ENCODE measurements at regions not wholly inside any gene's neighbourhood (a gene's known extent, or its start where the extent isn't known, plus 50 kb on each side); places are given as distances from the start of the nearest gene placed in this dataset.

DNA sequence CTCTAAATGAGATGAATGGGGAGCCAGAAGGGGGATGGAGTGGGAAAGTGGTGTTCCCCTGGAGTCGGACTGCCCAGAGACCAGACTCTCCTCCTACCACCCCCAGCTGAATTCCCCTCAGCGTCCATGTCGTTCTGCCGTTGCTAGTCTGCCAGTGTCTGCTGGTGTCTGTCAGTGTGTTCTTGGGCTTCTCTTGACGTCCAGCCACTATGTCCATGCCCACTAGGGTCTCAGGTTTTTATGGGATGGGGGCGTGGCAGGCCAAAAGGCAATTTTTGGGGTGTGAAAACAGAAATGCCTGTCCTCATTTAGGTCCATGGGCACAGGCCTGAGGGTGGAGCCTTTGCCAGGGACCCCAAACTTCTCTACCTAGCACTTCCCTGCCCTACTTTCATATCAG, 589.6 kb downstream of the IGSF11 start:
- TF ChIP-seq CTCF (IDR thresholded peaks at IDR 0.05; ENCODE audit: low read depth, low read length) (no peak), EZH2phosphoT487 (IDR thresholded peaks at IDR 0.05; ENCODE audit: low read depth) (no peak)
- Histone ChIP-seq H4K20me1 (ENCODE audit: insufficient read depth, low read length) (no peaks in the 10 kb centered on the region), H3K79me2 (ENCODE audit: low read length) (no peaks in the 10 kb centered on the region), H3K4me3 (ENCODE audit: low read length) (no peak overlapping the region), H3K27me3 (ENCODE audit: low read depth, low read length) (no peaks in the 10 kb centered on the region), H3K4me2 (ENCODE audit: low read length) (no peak overlapping the region), H3K36me3 (replicated peaks; ENCODE audit: low read depth, low read length) (no peaks in the 10 kb centered on the region), H3K27ac (ENCODE audit: low read length) (no peak overlapping the region), H3K9ac (ENCODE audit: low read length) (no peak overlapping the region), H3K9me3 (ENCODE audit: insufficient read depth, low read length) (no peaks in the 10 kb centered on the region), H2AFZ (ENCODE audit: low read depth, low read length) (no peak overlapping the region), H3K4me1 (ENCODE audit: low read length) (no peaks in the 10 kb centered on the region)

DNA sequence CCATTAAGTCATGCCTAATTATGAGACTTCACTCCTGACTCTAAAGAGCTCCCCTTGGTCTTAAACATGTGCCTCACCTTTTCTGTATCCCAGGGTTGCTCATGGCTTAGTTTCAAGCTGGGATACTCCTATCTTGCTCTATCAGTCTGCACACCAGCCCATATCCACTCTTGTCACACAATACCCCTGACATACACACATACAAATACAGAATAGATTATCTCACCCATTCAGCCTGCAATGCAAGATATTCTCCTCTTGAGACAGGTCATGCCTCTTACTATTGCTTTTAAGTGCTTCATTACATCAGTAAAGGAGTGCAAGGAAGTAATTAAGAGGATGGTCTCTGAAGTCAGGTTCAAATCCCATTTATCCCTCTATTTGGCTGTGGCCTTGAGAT, 587.3 kb downstream of the IGSF11 start:
- Histone ChIP-seq H3K79me2 (ENCODE audit: low read length) (no peaks in the 10 kb centered on the region), H2AFZ (ENCODE audit: low read depth, low read length) (no peak overlapping the region), H3K9ac (ENCODE audit: low read length) (no peak overlapping the region), H3K4me2 (ENCODE audit: low read length) (no peak overlapping the region), H3K9me3 (ENCODE audit: insufficient read depth, low read length) (no peaks in the 10 kb centered on the region), H3K4me3 (ENCODE audit: low read length) (no peak overlapping the region), H3K27me3 (ENCODE audit: low read depth, low read length) (no peaks in the 10 kb centered on the region), H3K4me1 (ENCODE audit: low read length) (no peaks in the 10 kb centered on the region), H3K36me3 (replicated peaks; ENCODE audit: low read depth, low read length) (no peaks in the 10 kb centered on the region), H4K20me1 (ENCODE audit: insufficient read depth, low read length) (no peaks in the 10 kb centered on the region), H3K27ac (ENCODE audit: low read length) (no peak overlapping the region)
- no peak for TF ChIP-seq EZH2phosphoT487 (IDR thresholded peaks at IDR 0.05; ENCODE audit: low read depth)
- no peak for TF ChIP-seq CTCF (IDR thresholded peaks at IDR 0.05; ENCODE audit: low read depth, low read length)

DNA sequence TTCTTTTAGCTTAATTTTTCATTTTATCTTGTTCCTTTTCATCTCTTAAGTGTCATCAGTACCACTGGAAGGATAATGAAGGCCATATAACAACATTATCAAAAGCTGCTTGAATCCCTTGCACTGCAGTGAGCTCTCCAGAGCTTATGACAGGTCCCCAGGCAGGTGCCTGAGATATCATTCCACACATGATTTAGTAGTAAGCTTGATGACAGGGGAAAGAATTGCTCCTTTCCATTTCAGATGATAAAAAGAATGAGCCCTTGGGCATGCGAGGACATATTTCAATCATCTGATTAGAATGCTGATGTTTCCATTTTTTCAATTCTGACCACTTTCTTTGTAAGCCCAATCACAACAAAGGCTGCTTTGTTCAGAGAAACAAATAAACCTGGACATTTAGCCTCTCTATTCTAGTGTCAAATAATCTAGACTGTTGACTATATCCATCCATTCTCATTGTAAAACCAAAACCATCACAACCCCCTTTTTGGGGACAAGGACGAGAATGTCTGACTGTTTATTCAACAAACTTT, 567.8 kb downstream of the IGSF11 start:
- Histone ChIP-seq H3K9me3 (ENCODE audit: insufficient read depth, low read length) (no peaks in the 10 kb centered on the region), H3K4me3 (ENCODE audit: low read length) (no peak overlapping the region), H3K79me2 (ENCODE audit: low read length) (no peaks in the 10 kb centered on the region), H2AFZ (ENCODE audit: low read depth, low read length) (no peak overlapping the region), H4K20me1 (ENCODE audit: insufficient read depth, low read length) (no peaks in the 10 kb centered on the region), H3K36me3 (replicated peaks; ENCODE audit: low read depth, low read length) (no peaks in the 10 kb centered on the region), H3K4me1 (ENCODE audit: low read length) (no peaks in the 10 kb centered on the region), H3K9ac (ENCODE audit: low read length) (no peak overlapping the region), H3K4me2 (ENCODE audit: low read length) (no peak overlapping the region), H3K27ac (ENCODE audit: low read length) (no peak overlapping the region), H3K27me3 (ENCODE audit: low read depth, low read length) (no peaks in the 10 kb centered on the region)
- no peak for TF ChIP-seq EZH2phosphoT487 (IDR thresholded peaks at IDR 0.05; ENCODE audit: low read depth)
- TF ChIP-seq CTCF (IDR thresholded peaks at IDR 0.05; ENCODE audit: low read depth, low read length): no peak

DNA sequence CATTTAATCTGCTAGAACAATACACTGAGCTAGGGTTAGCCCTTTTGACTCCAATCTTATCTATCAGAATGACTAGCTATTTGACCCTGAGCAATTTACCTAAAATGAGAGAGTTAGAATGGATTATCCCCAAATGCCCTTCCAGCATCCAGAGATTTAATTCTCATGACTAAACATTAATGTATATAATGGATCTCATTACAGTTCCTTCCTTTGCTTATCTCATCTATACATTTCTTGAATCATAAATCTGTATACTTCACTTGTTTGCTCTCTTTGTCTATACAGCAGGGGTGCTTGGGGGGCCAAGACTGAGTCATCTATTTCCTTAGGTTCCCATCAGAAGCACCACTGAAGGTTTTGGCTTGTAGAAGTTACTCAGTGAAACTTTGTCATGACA, 565.8 kb downstream of the IGSF11 start:
- Histone ChIP-seq H3K9ac (ENCODE audit: low read length) (no peak overlapping the region), H3K27ac (ENCODE audit: low read length) (no peak overlapping the region), H3K27me3 (ENCODE audit: low read depth, low read length) (no peaks in the 10 kb centered on the region), H3K4me1 (ENCODE audit: low read length) (no peaks in the 10 kb centered on the region), H3K4me2 (ENCODE audit: low read length) (no peak overlapping the region), H3K36me3 (replicated peaks; ENCODE audit: low read depth, low read length) (no peaks in the 10 kb centered on the region), H3K79me2 (ENCODE audit: low read length) (no peaks in the 10 kb centered on the region), H3K4me3 (ENCODE audit: low read length) (no peak overlapping the region), H4K20me1 (ENCODE audit: insufficient read depth, low read length) (no peaks in the 10 kb centered on the region), H2AFZ (ENCODE audit: low read depth, low read length) (no peak overlapping the region), H3K9me3 (ENCODE audit: insufficient read depth, low read length) (no peaks in the 10 kb centered on the region)
- TF ChIP-seq CTCF (IDR thresholded peaks at IDR 0.05; ENCODE audit: low read depth, low read length) (no peak), EZH2phosphoT487 (IDR thresholded peaks at IDR 0.05; ENCODE audit: low read depth) (no peak)

All from OCI-LY3 (cell line).